ENCODE measurements at regions not wholly inside any gene's neighbourhood (a gene's known extent, or its start where the extent isn't known, plus 50 kb on each side); places are given as distances from the start of the nearest gene placed in this dataset.

- DNase-seq, result no peak
These were observed 53.4 kb downstream of the RPLP1 start for GRCh38 chr15:69505956-69506556.

DNA sequence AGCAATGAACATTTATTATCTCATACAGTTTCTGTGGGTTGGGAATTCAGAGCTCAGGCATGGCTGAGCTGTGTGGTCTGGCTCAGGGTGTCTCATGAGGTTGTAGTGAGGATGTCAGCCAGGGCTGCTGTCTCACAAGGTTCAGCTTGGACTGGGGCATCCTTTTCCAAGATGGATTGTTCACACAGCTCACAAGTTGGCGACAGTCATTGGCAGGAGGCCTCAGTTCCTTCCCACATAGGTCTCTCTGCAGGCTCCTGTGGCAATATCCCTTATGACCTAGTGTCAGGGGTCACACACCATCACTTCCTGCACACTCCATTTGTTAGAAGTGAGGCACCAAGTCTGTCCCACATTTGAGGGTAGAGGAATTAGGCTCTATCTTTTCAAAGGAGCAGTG, 56.0 kb downstream of the RPLP1 start:
- DNase-seq, result no peak

DNA sequence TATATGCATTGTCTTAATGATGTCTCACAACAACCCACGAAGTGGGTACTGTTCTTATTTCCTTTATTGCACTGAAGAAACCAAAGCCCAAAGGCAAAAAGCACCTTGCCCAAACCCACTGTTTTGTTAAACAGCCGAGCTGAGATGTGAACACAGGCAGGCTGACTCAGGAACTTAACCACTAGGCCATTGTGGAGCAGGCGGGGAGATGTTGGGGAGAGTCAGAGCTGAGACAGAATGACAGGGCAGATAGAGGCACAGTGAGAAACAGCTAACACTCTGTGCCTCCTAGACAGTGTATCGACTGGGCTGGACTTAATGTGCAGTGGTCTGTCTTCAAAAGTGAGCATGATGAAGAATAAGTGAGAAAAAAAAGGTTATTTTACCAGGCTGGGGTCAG, 56.5 kb downstream of the RPLP1 start:
- DNase-seq, result no peak

DNA sequence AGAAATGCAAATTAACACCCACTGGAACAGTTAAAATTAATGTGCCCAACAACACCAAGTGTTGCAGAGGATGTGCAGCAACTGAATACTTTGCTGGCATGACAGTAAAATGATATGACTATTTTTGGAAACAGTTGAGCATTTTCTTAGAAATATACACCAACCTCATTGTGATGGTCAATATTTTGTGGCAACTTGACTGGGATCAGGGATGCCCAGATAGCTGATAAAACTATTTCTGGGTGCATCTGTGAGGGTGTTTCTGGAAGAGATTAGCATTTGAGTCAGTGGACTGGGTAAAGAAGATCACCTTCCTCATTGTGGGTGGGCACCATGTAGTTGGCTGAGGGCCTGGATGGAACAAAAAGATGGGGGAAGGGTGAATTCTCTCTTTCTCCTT, 57.9 kb downstream of the RPLP1 start:
- no peak for DNase-seq

DNA sequence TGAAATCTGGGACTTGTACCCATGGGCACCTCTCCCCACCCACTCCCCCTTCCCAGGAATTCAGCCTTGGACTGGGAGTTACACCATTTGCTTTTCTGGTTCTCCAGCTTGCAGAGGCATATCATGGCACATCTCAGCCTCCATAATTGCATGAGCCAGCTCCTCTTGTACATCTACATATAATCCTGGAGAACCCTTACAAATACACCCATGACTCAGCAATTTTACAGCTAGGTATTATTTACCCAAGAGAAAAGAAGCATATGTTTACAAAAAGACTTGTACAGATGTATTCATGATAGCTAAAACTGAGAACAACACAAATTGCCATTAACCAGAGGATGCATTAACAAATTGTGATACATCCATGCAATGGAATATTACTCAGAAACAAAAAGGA, 58.4 kb downstream of the RPLP1 start:
- no peak for DNase-seq

GRCh38 chr15:69511716-69512340, 59.2 kb downstream of the RPLP1 start:
- DNase-seq, result no peak

DNA sequence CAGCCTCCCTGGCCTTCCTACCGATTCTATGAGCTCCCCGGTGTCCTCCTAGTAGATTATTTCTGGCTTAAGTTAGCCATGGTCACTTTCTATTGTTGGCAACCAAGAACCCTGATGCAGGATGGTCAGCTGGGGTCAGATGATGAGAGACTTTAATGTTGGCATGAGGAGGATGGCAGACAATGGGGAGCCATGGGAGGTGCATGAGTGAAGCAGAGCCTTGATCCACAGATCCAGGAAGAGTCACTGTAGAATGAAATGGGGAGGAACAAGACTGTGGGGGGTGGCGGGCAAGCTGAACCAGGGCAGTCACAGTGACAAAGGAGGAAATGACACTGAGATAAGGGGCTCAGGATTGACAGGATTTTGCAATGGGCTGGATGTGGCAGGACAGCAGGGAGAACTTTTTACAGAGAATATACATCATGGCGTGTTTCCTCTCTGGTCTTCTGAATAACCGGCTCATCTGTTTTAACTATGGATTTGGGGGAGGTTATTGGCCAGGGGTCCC, 60.9 kb downstream of the RPLP1 start:
- no peak for DNase-seq

- DNase-seq, result no peak
These were observed 61.4 kb downstream of the RPLP1 start for GRCh38 chr15:69513986-69514385.

DNA sequence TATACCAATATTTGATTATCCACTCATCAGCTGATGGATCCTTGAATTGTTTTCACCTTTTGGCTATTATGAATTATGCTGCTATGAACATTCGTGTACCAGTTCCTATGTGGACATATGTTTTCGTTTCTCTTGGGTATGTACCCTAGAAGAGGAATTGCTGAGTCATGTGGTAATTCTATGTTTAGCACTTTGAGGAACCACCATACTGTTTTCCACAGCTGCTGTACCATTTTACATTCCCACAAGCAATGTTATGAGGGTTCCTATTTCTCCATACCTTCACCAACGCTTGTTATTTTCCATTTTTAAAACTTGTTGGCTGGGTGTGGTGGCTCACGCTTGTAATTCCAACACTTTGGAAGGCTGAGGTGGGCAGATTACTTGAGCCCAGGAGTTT, 62.9 kb downstream of the RPLP1 start:
- DNase-seq, result no peak

DNA sequence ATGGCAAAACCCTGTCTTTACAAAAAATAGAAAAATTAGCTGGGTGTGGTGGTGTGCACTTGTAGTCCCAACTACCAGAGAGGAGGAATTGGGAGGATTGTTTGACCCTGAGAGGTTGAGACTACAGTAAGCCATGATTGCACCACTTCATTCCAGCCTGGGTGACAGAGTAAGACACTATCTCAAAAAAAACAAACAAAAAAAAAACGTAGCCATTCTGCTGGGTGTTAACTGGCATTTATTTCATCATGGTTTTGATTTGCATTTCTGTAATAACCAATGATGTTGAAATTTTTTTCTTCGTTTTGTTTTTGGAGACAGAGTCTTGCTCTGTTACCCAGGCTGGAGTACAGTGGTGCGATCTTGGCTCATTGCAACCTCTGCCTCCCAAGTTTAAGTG, 63.3 kb downstream of the RPLP1 start:
- DNase-seq, result no peak

DNA sequence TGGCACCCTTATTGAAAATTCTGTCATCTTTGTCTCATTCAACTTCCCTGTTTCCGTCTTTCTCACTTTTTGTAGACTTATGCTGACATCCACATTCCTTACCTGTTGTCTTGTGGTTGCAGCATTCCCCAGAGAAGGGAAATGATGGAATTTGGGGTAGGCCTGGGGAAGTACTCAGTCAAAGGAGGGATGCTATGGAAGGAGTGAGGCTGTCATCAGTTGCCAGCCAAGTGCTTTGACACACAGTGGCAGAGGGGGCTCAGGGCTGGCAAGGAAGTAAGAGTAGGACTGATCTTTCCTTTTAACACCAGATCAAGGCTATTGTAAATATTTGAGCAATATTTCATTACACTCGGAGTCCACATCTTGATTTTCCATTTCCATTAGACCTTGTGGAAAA, 64.4 kb downstream of the RPLP1 start:
- DNase-seq, result no peak

DNA sequence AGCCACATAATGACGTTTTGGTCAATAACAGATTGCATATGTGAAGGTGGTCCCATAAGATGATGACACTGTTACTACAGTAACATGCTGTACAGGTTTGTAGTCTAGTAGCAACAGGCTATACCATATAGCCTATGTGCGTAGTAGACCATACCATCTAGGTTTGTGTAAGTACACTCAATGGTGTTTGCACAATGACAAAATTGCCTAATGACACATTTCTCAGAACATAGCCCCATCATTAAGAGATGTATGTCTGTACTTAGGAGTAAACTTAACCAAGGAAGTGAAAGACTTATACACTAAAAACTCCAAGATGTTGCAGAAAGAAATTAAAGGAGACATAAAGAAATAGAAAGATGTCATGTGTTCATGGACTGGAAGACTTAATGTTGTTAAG, 66.2 kb downstream of the RPLP1 start:
- no peak for DNase-seq

- no peak for DNase-seq
These were observed 67.4 kb downstream of the RPLP1 start for GRCh38 chr15:69520067-69520466.

GRCh38 chr15:69522361-69522760, 69.7 kb downstream of the RPLP1 start:
- no peak for DNase-seq

GRCh38 chr15:69523010-69524001, 70.7 kb downstream of the RPLP1 start:
- DNase-seq, result peak; percentile 49

DNA sequence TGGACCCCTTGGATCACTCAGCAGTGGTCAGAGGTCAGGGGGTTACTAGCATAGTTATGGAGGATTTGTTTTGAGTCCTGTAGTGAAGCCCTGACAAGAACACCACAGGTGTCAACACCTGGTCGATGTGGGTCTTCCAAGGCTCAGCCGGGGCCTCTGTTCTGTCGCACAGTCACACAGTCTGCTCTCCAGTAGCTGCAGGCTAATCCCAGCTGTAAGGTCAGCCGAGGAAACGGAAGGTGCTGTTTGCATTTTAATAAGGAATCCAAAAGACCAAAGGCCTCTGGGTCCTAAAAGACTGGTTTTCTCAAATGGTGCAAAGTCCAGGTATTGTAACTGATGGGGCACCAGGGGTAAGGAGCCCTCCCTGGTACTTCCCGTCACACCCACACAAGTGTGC, 71.7 kb downstream of the RPLP1 start:
- DNase-seq, result no peak

DNA sequence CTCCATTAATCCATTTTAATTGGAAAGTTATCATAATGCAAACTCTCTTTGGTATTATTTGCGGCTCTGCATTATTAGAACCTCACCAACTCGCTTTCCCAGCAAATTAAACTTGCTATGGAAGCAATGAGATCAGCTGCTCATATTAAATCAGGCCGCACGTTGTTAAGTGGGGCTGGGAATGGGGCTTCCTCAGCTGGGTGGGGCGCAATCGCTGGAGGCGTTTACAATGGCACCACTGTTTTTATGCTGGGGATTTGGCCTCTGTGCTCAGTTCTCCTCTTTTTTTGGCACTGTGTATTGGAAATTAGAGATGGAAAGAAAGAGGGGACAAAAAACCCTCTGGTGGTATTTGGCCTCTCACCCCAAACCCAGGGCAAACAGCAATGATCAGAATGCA, 72.2 kb downstream of the RPLP1 start:
- no peak for DNase-seq

DNA sequence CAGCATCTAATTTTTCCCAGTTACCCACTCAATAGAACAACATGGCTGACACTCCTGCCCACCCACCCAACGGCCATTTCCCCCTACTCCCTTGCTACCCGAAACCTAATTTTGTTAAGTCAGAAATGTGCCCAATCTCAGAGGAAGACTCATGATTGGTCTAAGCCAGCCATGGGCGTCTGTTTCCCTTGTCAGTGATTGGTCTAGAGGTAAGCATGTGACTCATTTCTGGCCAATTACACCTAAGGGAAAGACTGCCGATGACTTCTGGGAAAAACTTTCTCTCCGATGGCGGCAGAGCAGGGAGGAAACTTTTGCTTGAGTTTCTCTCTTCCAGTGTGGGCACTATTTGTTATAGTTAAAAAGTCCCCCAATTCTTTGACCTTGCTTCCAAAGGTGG, 72.9 kb downstream of the RPLP1 start:
- no peak for DNase-seq

DNA sequence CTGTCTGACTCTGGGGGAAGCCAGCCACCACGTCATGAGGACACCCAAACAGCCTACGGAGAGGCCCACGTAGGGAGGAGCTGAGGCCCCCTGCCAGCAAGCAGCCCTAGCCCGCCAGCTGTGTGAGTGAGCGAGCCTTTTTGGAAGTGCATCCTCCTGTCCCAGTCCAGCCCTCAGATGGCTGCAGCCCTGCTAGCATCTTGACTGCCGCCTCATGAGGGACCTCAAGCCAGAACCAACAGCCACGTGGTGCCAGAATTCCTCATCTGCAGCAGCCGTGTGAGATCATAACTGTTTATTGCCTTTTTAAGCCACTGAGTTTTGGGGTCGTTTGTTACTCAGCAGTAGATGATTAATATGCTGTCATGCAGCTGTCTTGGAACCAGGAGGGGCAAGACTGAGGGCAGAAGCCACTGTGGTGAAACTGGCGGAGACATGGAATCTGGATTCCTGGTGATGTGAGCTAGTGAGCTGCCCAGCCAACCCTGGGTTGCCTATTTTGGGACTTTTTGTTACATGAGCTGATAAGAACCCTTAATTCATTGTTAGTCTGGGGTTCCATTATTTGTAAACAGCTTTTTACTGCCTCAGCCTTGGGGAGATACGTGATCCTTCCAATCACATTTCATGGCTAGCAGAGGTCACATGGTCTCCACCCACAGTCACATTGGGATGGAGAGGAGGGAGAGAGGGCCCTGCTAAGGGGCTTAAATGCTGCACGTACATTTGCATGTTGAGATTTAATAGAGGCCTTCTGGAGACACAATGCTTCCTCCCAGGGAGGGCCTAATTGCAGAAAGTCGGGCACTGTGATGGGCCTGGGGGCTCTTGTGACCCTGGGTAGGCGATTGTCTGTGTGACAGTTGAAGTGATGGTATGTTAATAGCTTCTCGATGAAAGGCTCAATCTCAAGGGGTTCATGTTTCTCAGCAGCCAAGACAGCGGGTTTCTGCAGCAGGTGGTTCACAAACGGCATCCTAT, 73.8 kb downstream of the RPLP1 start:
- no peak for DNase-seq

GRCh38 chr15:69529141-69529540, 76.5 kb downstream of the RPLP1 start:
- DNase-seq, result no peak

GRCh38 chr15:69529961-69530633, 77.5 kb downstream of the RPLP1 start:
- DNase-seq, result no peak
